ENCODE measurements at regions not wholly inside any gene's neighbourhood (a gene's known extent, or its start where the extent isn't known, plus 50 kb on each side); places are given as distances from the start of the nearest gene placed in this dataset.
"Not testable (repeated sequence)": the region's sequence is repeated elsewhere in the genome, so short reads cannot be mapped to it uniquely, and the experiment has no call there.

GRCh38 chr7:86407291-86407690 lies 236.4 kb upstream of the GRM3 start:
- Histone ChIP-seq H3F3A (ENCODE audit: control insufficient read depth, insufficient read depth) (no peaks in the 10 kb centered on the region), H3K9me3 (ENCODE audit: control insufficient read depth, insufficient read depth, low read length) (no peaks in the 10 kb centered on the region), H3K9me2 (replicated peaks; ENCODE audit: control insufficient read depth, low read length) (no peaks in the 10 kb centered on the region), H3K4me1 (ENCODE audit: control insufficient read depth, low read length) (no peaks in the 10 kb centered on the region), H3K4me2 (ENCODE audit: low read length) (no peak overlapping the region), H3K4me3 (ENCODE audit: low read length) (no peak overlapping the region), H4K20me1 (ENCODE audit: control insufficient read depth, insufficient read depth, low read depth, low read length) (no peaks in the 10 kb centered on the region), H3K27me3 (ENCODE audit: control insufficient read depth, low read length) (no peaks in the 10 kb centered on the region), H3K27ac (ENCODE audit: low read depth, low read length) (no peak overlapping the region), H3K36me3 (ENCODE audit: control insufficient read depth, low read length) (no peaks in the 10 kb centered on the region), H3K79me2 (ENCODE audit: control insufficient read depth, low read length) (no peaks in the 10 kb centered on the region)
- no peak for TF ChIP-seq CTCF (IDR thresholded peaks at IDR 0.05; ENCODE audit: low read depth, low read length, poor library complexity, severe bottlenecking)
- TF ChIP-seq EZH2phosphoT487 (IDR thresholded peaks at IDR 0.05; ENCODE audit: borderline replicate concordance, low read length): no peak

GRCh38 chr7:86391813-86392212 lies 251.9 kb upstream of the GRM3 start:
- H3K36me3 ChIP-seq (ENCODE audit: control insufficient read depth, low read length): no peaks in the 10 kb centered on the region
- no peak for TF ChIP-seq EZH2phosphoT487 (IDR thresholded peaks at IDR 0.05; ENCODE audit: borderline replicate concordance, low read length)
- TF ChIP-seq CTCF (IDR thresholded peaks at IDR 0.05; ENCODE audit: low read depth, low read length, poor library complexity, severe bottlenecking): no peak
- H3K9me3 ChIP-seq (ENCODE audit: control insufficient read depth, insufficient read depth, low read length): peaks cover 5% of the 10 kb centered on the region; the same call in 1 of the 2 replicates
- no peaks in the 10 kb centered on the region for H3K4me1 ChIP-seq (ENCODE audit: control insufficient read depth, low read length)
- H3K4me2 ChIP-seq (ENCODE audit: low read length): no peak overlapping the region
- H3K27ac ChIP-seq (ENCODE audit: low read depth, low read length): no peak overlapping the region
- H4K20me1 ChIP-seq (ENCODE audit: control insufficient read depth, insufficient read depth, low read depth, low read length): no peaks in the 10 kb centered on the region
- H3K9me2 ChIP-seq (replicated peaks; ENCODE audit: control insufficient read depth, low read length): no peaks in the 10 kb centered on the region
- H3K79me2 ChIP-seq (ENCODE audit: control insufficient read depth, low read length): no peaks in the 10 kb centered on the region
- H3K4me3 ChIP-seq (ENCODE audit: low read length): no peak overlapping the region
- H3F3A ChIP-seq (ENCODE audit: control insufficient read depth, insufficient read depth): no peaks in the 10 kb centered on the region
- no peaks in the 10 kb centered on the region for H3K27me3 ChIP-seq (ENCODE audit: control insufficient read depth, low read length)

- not testable (repeated sequence) for H3K4me2 ChIP-seq (ENCODE audit: low read length); H3K27me3 ChIP-seq (ENCODE audit: control insufficient read depth, low read length); H3K4me3 ChIP-seq (ENCODE audit: low read length); H3F3A ChIP-seq (ENCODE audit: control insufficient read depth, insufficient read depth); H3K36me3 ChIP-seq (ENCODE audit: control insufficient read depth, low read length); H3K9me2 ChIP-seq (replicated peaks; ENCODE audit: control insufficient read depth, low read length); H3K9me3 ChIP-seq (ENCODE audit: control insufficient read depth, insufficient read depth, low read length); H4K20me1 ChIP-seq (ENCODE audit: control insufficient read depth, insufficient read depth, low read depth, low read length); H3K27ac ChIP-seq (ENCODE audit: low read depth, low read length); H3K4me1 ChIP-seq (ENCODE audit: control insufficient read depth, low read length); H3K79me2 ChIP-seq (ENCODE audit: control insufficient read depth, low read length)
Measured at GRCh38 chr7:86375602-86376001, 268.1 kb upstream of the GRM3 start.

GRCh38 chr7:86372262-86372661 lies 271.4 kb upstream of the GRM3 start:
- no peak for TF ChIP-seq CTCF (IDR thresholded peaks at IDR 0.05; ENCODE audit: low read depth, low read length, poor library complexity, severe bottlenecking)
- no peak for TF ChIP-seq EZH2phosphoT487 (IDR thresholded peaks at IDR 0.05; ENCODE audit: borderline replicate concordance, low read length)
- H3F3A ChIP-seq (ENCODE audit: control insufficient read depth, insufficient read depth): no peaks in the 10 kb centered on the region
- no peaks in the 10 kb centered on the region for H3K9me2 ChIP-seq (replicated peaks; ENCODE audit: control insufficient read depth, low read length)
- no peak overlapping the region for H3K27ac ChIP-seq (ENCODE audit: low read depth, low read length)
- H3K27me3 ChIP-seq (ENCODE audit: control insufficient read depth, low read length): no peaks in the 10 kb centered on the region
- H3K9me3 ChIP-seq (ENCODE audit: control insufficient read depth, insufficient read depth, low read length): peaks cover 3% of the 10 kb centered on the region; the same call in 1 of the 2 replicates
- no peaks in the 10 kb centered on the region for H4K20me1 ChIP-seq (ENCODE audit: control insufficient read depth, insufficient read depth, low read depth, low read length)
- H3K4me3 ChIP-seq (ENCODE audit: low read length): no peak overlapping the region
- H3K36me3 ChIP-seq (ENCODE audit: control insufficient read depth, low read length): no peaks in the 10 kb centered on the region
- H3K4me1 ChIP-seq (ENCODE audit: control insufficient read depth, low read length): no peaks in the 10 kb centered on the region
- no peaks in the 10 kb centered on the region for H3K79me2 ChIP-seq (ENCODE audit: control insufficient read depth, low read length)
- no peak overlapping the region for H3K4me2 ChIP-seq (ENCODE audit: low read length)
